PC-9 (cell line): ENCODE measurements at regions not wholly inside any gene's neighbourhood (a gene's known extent, or its start where the extent isn't known, plus 50 kb on each side); places are given as distances from the start of the nearest gene placed in this dataset.

Experiments used
- EZH2 ChIP-seq: fragments of 200-600 bp; sonication (generic); IDR thresholded peaks from 2 replicates; pipeline ENCODE4 v1.8.0; 2017; ENCODE audit warnings: antibody characterized with exemption, low read depth
- TF ChIP-seq, protein P1 (sequence below): fragments of 200-600 bp; sonication (generic); conservative IDR thresholded peaks from 2 replicates; pipeline ENCODE4 v1.6.1; 2017; ENCODE audit warnings: mixed run types, antibody characterized with exemption, mild to moderate bottlenecking, moderate library complexity

DNA sequence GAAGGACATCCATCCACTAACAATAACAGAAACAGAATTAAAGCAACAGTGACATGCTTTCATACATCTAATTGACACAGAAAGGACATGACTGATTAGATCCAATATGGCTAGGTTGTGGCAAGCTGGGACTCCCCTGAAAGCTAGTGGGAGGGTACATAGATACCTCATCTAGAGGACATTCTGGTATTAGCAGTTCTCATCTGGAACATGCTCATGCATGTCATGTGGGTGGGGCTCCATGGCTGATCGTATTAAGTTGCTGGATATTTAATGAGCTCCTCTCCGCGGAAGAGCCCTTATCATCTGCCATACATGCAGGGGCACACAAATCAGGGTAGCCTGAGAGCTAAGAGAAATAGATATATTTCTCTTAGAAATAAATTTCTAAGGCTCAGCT, 358.9 kb downstream of the ICE1 start:
- TF ChIP-seq, protein P1, sequence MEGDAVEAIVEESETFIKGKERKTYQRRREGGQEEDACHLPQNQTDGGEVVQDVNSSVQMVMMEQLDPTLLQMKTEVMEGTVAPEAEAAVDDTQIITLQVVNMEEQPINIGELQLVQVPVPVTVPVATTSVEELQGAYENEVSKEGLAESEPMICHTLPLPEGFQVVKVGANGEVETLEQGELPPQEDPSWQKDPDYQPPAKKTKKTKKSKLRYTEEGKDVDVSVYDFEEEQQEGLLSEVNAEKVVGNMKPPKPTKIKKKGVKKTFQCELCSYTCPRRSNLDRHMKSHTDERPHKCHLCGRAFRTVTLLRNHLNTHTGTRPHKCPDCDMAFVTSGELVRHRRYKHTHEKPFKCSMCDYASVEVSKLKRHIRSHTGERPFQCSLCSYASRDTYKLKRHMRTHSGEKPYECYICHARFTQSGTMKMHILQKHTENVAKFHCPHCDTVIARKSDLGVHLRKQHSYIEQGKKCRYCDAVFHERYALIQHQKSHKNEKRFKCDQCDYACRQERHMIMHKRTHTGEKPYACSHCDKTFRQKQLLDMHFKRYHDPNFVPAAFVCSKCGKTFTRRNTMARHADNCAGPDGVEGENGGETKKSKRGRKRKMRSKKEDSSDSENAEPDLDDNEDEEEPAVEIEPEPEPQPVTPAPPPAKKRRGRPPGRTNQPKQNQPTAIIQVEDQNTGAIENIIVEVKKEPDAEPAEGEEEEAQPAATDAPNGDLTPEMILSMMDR = no peak
- TF ChIP-seq EZH2 = no peak
